ENCODE measurements at regions not wholly inside any gene's neighbourhood (a gene's known extent, or its start where the extent isn't known, plus 50 kb on each side); places are given as distances from the start of the nearest gene placed in this dataset.

DNA sequence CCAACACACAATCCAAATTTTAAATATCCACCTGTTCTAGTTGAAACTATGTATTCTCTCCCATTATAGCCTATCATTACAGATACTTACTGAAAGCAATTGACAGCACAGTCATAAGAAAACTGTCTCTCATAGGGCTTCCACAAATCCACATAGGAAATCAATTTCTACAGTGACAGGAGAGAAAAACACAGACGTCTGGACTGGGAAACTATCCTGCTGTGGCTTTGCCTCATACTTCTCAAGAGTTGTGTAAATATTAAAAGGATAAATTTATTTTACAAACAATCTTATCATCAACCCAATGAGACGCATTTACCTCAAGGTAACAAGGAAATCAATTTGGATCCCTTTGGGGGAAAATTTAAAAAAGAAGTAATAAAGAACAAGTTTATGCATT is 517.5 kb downstream of the EFNA5 start:
- no peaks in the 10 kb centered on the region for H3K4me1 ChIP-seq (ENCODE audit: control insufficient read depth, insufficient read depth, low read length)
- H3K27me3 ChIP-seq (ENCODE audit: control insufficient read depth in 1 of 2, insufficient read depth in 2 of 2, low read length in 2 of 2), result no peaks in the 10 kb centered on the region
- H3K9ac ChIP-seq (ENCODE audit: low read length in 2 of 2), result no peak overlapping the region
- no peak overlapping the region for H3K27ac ChIP-seq (ENCODE audit: low read length)
- no peaks in the 10 kb centered on the region for H3K36me3 ChIP-seq (ENCODE audit: control insufficient read depth in 2 of 2, insufficient read depth in 2 of 2, low read length in 2 of 2)
- no peak overlapping the region for H3K4me3 ChIP-seq (ENCODE audit: low read length in 2 of 2)
- no peaks in the 10 kb centered on the region for H3K9me3 ChIP-seq (ENCODE audit: control insufficient read depth in 2 of 2, low read length in 2 of 2)

DNA sequence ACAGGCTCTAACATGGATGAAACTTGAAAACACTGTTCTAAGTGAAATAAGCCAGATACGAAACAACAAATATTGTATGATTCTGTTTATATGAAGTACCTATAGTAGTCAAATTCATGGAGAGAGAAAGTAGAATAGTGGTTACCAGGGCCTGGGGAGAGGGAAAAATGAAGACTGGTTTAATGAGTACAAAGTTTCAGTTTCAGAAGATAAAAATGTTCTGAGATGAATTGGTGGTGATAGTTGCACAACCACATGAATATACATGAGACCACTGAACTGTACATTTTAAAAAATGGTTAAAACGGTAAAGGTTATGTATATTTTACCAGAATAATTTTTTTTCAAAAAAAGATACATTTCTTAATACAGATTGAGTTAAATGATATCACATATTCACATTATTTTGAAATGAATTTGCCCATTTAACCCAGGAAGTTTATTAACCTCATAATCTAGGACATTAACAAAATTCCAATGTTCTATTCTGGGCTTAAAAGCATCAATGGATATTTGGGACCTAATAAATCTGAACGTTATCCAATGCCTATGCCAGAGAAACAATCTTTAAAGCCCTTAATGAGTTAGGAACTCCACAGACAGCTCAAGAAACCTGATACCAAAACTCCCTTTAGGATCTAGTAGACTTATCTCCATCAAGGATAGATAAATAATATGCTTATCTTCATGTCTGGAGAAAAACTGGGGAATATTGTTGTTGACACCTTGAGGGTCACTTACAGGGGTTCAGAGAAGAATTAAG is 521.3 kb downstream of the EFNA5 start:
- no peaks in the 10 kb centered on the region for H3K27me3 ChIP-seq (ENCODE audit: control insufficient read depth in 1 of 2, insufficient read depth in 2 of 2, low read length in 2 of 2)
- no peak overlapping the region for H3K4me3 ChIP-seq (ENCODE audit: low read length in 2 of 2)
- H3K36me3 ChIP-seq (ENCODE audit: control insufficient read depth in 2 of 2, insufficient read depth in 2 of 2, low read length in 2 of 2), result no peaks in the 10 kb centered on the region
- H3K4me1 ChIP-seq (ENCODE audit: control insufficient read depth, insufficient read depth, low read length), result no peaks in the 10 kb centered on the region
- H3K9me3 ChIP-seq (ENCODE audit: control insufficient read depth in 2 of 2, low read length in 2 of 2), result no peaks in the 10 kb centered on the region
- H3K27ac ChIP-seq (ENCODE audit: low read length), result no peak overlapping the region
- H3K9ac ChIP-seq (ENCODE audit: low read length in 2 of 2), result no peak overlapping the region

DNA sequence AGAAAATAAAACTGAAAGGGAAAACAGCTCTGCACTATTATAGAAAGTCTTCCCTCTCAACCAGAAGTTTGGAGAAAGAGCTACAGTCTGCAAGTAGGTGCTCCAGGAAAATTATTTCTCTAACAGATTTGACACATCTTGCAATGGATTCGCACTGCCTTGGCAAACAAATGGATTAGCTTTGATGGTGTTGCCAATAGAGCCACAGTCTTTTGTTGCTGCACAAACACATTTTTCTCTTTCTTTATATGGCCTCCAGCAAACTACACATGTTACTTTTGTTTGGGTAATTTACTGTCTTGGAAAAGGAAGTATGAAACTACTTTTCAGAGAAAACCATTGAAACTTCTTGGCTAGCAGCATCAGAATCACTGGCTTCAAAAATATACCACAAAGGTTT is 523.1 kb downstream of the EFNA5 start:
- no peaks in the 10 kb centered on the region for H3K4me1 ChIP-seq (ENCODE audit: control insufficient read depth, insufficient read depth, low read length)
- H3K36me3 ChIP-seq (ENCODE audit: control insufficient read depth in 2 of 2, insufficient read depth in 2 of 2, low read length in 2 of 2), result no peaks in the 10 kb centered on the region

DNA sequence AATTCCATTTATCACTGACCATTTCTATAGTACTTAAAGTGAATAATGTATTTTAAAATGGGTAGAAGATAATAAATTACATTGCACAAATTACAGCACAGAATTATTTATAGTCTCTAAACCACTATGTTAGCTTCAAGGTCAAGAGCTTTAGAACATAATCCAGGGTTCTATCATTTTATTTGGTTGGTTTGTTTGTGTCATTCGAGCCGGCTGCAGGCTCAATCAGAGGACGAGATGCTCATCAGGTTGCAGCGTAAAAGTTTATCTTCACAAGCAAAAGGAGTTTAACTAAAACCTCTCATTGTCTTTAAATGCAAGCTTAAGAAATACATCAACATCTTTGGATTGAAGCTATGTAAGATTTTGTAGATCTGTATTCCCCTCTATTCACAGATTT is 523.8 kb downstream of the EFNA5 start:
- Histone ChIP-seq H3K4me1 (ENCODE audit: control insufficient read depth, insufficient read depth, low read length) (no peaks in the 10 kb centered on the region), H3K9ac (ENCODE audit: low read length in 2 of 2) (no peak overlapping the region)

More for the DNA sequence above, 523.1 kb downstream of the EFNA5 start:
- H3K9ac ChIP-seq (ENCODE audit: low read length in 2 of 2), result no peak overlapping the region
- H3K27ac ChIP-seq (ENCODE audit: low read length), result no peak overlapping the region
- H3K4me3 ChIP-seq (ENCODE audit: low read length in 2 of 2), result no peak overlapping the region
- no peaks in the 10 kb centered on the region for H3K27me3 ChIP-seq (ENCODE audit: control insufficient read depth in 1 of 2, insufficient read depth in 2 of 2, low read length in 2 of 2)
- H3K9me3 ChIP-seq (ENCODE audit: control insufficient read depth in 2 of 2, low read length in 2 of 2), result no peaks in the 10 kb centered on the region

DNA sequence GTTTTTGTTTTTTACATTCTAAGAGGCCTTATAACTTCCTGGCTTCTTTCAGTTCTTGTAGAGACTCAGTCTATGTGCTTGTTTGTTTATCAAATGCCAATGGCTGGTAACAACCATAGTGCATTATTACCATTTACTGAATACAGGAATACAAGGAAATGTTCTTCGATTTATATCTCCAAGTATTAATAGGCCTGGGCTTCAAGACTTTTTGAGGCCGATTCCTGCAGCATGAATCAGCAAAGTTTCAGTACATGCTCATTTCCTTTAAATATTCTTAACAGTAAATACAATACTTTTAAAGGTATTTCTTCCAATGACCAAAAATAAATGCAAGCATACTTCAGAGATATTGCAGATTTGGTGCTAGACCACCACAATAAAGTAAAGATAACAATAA is 535.3 kb downstream of the EFNA5 start:
- no peaks in the 10 kb centered on the region for H3K27me3 ChIP-seq (ENCODE audit: control insufficient read depth in 1 of 2, insufficient read depth in 2 of 2, low read length in 2 of 2)
- H3K36me3 ChIP-seq (ENCODE audit: control insufficient read depth in 2 of 2, insufficient read depth in 2 of 2, low read length in 2 of 2), result no peaks in the 10 kb centered on the region
- H3K9ac ChIP-seq (ENCODE audit: low read length in 2 of 2), result no peak overlapping the region
- no peak overlapping the region for H3K27ac ChIP-seq (ENCODE audit: low read length)
- no peaks in the 10 kb centered on the region for H3K9me3 ChIP-seq (ENCODE audit: control insufficient read depth in 2 of 2, low read length in 2 of 2)
- no peak overlapping the region for H3K4me3 ChIP-seq (ENCODE audit: low read length in 2 of 2)
- no peaks in the 10 kb centered on the region for H3K4me1 ChIP-seq (ENCODE audit: control insufficient read depth, insufficient read depth, low read length)

More for the DNA sequence above, 523.8 kb downstream of the EFNA5 start:
- H3K9me3 ChIP-seq (ENCODE audit: control insufficient read depth in 2 of 2, low read length in 2 of 2), result no peaks in the 10 kb centered on the region
- H3K4me3 ChIP-seq (ENCODE audit: low read length in 2 of 2), result no peak overlapping the region
- no peaks in the 10 kb centered on the region for H3K36me3 ChIP-seq (ENCODE audit: control insufficient read depth in 2 of 2, insufficient read depth in 2 of 2, low read length in 2 of 2)
- H3K27ac ChIP-seq (ENCODE audit: low read length), result no peak overlapping the region
- no peaks in the 10 kb centered on the region for H3K27me3 ChIP-seq (ENCODE audit: control insufficient read depth in 1 of 2, insufficient read depth in 2 of 2, low read length in 2 of 2)

DNA sequence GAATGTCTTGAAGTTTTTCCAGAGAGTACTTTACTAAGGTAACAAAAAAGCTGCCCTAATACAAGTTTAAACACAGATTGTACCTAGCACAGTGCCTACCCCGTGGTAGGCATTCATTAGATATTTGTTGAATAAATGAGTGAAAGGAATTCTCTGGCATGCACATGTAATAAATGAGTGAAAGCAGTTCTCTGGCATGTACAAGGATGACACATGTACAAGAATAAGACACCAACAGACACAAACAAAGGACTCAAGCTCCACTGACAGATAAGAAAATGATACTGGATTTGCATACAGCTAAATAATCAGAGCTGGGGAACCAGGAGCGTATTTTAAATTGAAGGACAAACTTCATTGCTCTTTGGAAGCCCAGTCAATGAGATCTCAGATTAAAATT is 535.8 kb downstream of the EFNA5 start:
- Histone ChIP-seq H3K4me3 (ENCODE audit: low read length in 2 of 2) (no peak overlapping the region), H3K27me3 (ENCODE audit: control insufficient read depth in 1 of 2, insufficient read depth in 2 of 2, low read length in 2 of 2) (no peaks in the 10 kb centered on the region), H3K9ac (ENCODE audit: low read length in 2 of 2) (no peak overlapping the region), H3K9me3 (ENCODE audit: control insufficient read depth in 2 of 2, low read length in 2 of 2) (no peaks in the 10 kb centered on the region), H3K27ac (ENCODE audit: low read length) (no peak overlapping the region), H3K4me1 (ENCODE audit: control insufficient read depth, insufficient read depth, low read length) (no peaks in the 10 kb centered on the region), H3K36me3 (ENCODE audit: control insufficient read depth in 2 of 2, insufficient read depth in 2 of 2, low read length in 2 of 2) (no peaks in the 10 kb centered on the region)

DNA sequence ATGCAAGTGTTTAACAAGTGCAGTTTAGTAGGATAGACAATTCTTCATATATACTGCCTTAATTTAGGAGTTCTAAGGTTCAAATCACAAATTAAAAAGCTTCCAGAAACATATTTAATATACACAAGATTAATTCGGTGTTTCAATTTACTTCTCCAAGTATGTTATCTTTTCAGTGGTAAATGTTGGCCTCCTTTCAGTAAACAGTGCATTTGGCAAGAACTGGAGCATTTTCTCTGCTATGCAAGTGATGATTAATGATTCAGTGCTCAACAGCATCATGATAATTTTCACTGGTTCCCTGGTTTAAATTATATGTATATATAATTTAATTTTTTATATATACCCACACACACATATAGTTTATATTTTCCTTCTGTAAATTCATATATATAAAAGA is 541.7 kb downstream of the EFNA5 start:
- no peak overlapping the region for H3K4me3 ChIP-seq (ENCODE audit: low read length in 2 of 2)
- no peak overlapping the region for H3K27ac ChIP-seq (ENCODE audit: low read length)
- no peak overlapping the region for H3K9ac ChIP-seq (ENCODE audit: low read length in 2 of 2)
- H3K27me3 ChIP-seq (ENCODE audit: control insufficient read depth in 1 of 2, insufficient read depth in 2 of 2, low read length in 2 of 2), result no peaks in the 10 kb centered on the region
- H3K4me1 ChIP-seq (ENCODE audit: control insufficient read depth, insufficient read depth, low read length), result no peaks in the 10 kb centered on the region
- no peaks in the 10 kb centered on the region for H3K9me3 ChIP-seq (ENCODE audit: control insufficient read depth in 2 of 2, low read length in 2 of 2)
- no peaks in the 10 kb centered on the region for H3K36me3 ChIP-seq (ENCODE audit: control insufficient read depth in 2 of 2, insufficient read depth in 2 of 2, low read length in 2 of 2)

DNA sequence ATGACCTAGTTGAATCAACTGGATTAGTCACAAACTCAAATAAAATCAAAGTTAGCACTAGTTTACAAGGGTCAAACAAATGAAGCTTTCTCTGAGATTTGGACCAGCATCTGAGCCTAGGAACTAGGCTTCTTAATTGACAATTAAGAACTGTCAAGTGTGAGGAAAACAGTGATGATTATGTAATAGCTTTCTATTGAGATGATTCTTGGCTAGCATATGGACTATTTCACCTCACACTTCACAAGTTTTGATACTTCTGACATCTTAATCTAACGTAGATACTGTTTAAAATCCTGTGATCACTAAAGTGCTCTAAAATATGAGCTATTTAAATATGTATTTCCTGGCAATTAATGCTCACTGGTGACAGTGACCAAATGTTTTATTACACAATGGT is 542.9 kb downstream of the EFNA5 start:
- Histone ChIP-seq H3K4me3 (ENCODE audit: low read length in 2 of 2) (no peak overlapping the region), H3K27ac (ENCODE audit: low read length) (no peak overlapping the region), H3K27me3 (ENCODE audit: control insufficient read depth in 1 of 2, insufficient read depth in 2 of 2, low read length in 2 of 2) (no peaks in the 10 kb centered on the region), H3K9me3 (ENCODE audit: control insufficient read depth in 2 of 2, low read length in 2 of 2) (no peaks in the 10 kb centered on the region), H3K9ac (ENCODE audit: low read length in 2 of 2) (no peak overlapping the region), H3K36me3 (ENCODE audit: control insufficient read depth in 2 of 2, insufficient read depth in 2 of 2, low read length in 2 of 2) (no peaks in the 10 kb centered on the region), H3K4me1 (ENCODE audit: control insufficient read depth, insufficient read depth, low read length) (no peaks in the 10 kb centered on the region)

DNA sequence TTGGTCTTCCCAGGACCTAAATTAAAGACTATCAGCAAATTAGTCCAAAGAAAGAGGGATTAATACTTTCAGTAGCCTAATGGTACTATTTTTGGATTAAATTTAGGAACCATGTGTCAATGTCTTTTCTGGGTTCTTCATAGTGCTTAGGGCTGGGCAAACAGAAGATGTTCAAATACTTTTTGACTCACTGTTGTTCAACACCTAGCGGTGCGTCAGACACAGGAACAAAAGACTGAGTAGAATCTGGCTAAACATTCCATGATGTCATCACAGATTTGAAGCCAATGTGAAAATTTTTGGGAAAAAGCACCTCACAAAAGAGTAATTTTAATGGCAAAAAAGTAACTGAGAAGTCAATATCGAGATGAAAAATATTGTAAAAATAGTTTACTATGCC is 544.4 kb downstream of the EFNA5 start:
- Histone ChIP-seq H3K36me3 (ENCODE audit: control insufficient read depth in 2 of 2, insufficient read depth in 2 of 2, low read length in 2 of 2) (no peaks in the 10 kb centered on the region), H3K27me3 (ENCODE audit: control insufficient read depth in 1 of 2, insufficient read depth in 2 of 2, low read length in 2 of 2) (no peaks in the 10 kb centered on the region)

DNA sequence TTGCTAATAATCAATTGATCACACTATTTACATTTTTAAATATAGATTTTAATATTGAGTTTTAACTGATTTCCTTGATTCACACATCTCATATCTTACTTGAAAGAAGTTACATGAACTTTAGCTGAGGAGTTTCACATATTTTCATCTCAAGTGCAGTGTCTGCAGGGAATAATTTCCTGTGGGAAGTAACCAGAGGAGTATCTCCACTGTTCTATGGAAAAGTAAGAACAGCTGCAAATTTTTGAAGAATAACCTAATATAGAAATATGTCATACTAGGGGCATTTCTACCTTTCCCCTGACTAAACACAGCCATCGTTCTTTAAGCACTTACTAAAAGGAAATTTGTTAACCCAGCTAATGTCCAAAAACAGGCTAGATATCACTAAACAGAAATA is 546.4 kb downstream of the EFNA5 start:
- Histone ChIP-seq H3K27me3 (ENCODE audit: control insufficient read depth in 1 of 2, insufficient read depth in 2 of 2, low read length in 2 of 2) (no peaks in the 10 kb centered on the region), H3K4me1 (ENCODE audit: control insufficient read depth, insufficient read depth, low read length) (no peaks in the 10 kb centered on the region), H3K4me3 (ENCODE audit: low read length in 2 of 2) (no peak overlapping the region), H3K9ac (ENCODE audit: low read length in 2 of 2) (no peak overlapping the region), H3K36me3 (ENCODE audit: control insufficient read depth in 2 of 2, insufficient read depth in 2 of 2, low read length in 2 of 2) (no peaks in the 10 kb centered on the region), H3K9me3 (ENCODE audit: control insufficient read depth in 2 of 2, low read length in 2 of 2) (no peaks in the 10 kb centered on the region), H3K27ac (ENCODE audit: low read length) (no peak overlapping the region)

More for the DNA sequence above, 544.4 kb downstream of the EFNA5 start:
- no peak overlapping the region for H3K27ac ChIP-seq (ENCODE audit: low read length)
- H3K9me3 ChIP-seq (ENCODE audit: control insufficient read depth in 2 of 2, low read length in 2 of 2), result no peaks in the 10 kb centered on the region
- H3K9ac ChIP-seq (ENCODE audit: low read length in 2 of 2), result no peak overlapping the region
- H3K4me1 ChIP-seq (ENCODE audit: control insufficient read depth, insufficient read depth, low read length), result no peaks in the 10 kb centered on the region
- no peak overlapping the region for H3K4me3 ChIP-seq (ENCODE audit: low read length in 2 of 2)

DNA sequence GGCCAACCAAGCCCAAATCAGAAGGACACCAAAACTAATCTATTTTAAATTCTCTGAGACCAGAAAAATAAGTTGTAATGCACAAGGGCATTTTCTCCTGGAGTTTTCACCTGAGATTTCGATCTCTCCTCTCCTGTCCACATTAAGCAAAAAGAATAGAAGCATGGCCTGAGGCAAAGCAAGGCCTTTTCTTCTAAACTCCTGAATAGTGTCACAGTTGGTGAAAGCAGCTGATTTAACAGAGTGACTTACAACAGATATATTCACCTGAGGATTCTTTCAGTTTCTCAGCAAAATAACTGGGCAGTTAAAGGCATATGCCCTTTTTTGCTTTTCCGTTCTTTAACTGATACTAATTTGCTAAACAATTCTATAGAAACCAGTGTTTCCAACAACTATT is 547.7 kb downstream of the EFNA5 start:
- Histone ChIP-seq H3K4me3 (ENCODE audit: low read length in 2 of 2) (no peak overlapping the region), H3K9ac (ENCODE audit: low read length in 2 of 2) (no peak overlapping the region), H3K4me1 (ENCODE audit: control insufficient read depth, insufficient read depth, low read length) (no peaks in the 10 kb centered on the region), H3K27ac (ENCODE audit: low read length) (no peak overlapping the region), H3K27me3 (ENCODE audit: control insufficient read depth in 1 of 2, insufficient read depth in 2 of 2, low read length in 2 of 2) (no peaks in the 10 kb centered on the region), H3K36me3 (ENCODE audit: control insufficient read depth in 2 of 2, insufficient read depth in 2 of 2, low read length in 2 of 2) (no peaks in the 10 kb centered on the region), H3K9me3 (ENCODE audit: control insufficient read depth in 2 of 2, low read length in 2 of 2) (no peaks in the 10 kb centered on the region)
